WTC11 (cell line): ENCODE measurements at regions not wholly inside any gene's neighbourhood (a gene's known extent, or its start where the extent isn't known, plus 50 kb on each side); places are given as distances from the start of the nearest gene placed in this dataset.

Experiments used
- ATAC-seq: fragments of 200-7000 bp; cut with Tn5 transposase; 2 replicates; pipeline ENCODE4 v1.10.0; 2021; ENCODE audit warnings: mild to moderate bottlenecking, moderate library complexity
- CTCF ChIA-PET: fragments of 300-600 bp; sonication (Branson Sonifier 250); formaldehyde crosslinking; loops from one replicate; lab custom pipeline; 2021; ENCODE audit warnings: antibody characterized with exemption; lab: Charles Lee
- POLR2A ChIA-PET: fragments of 350-600 bp; sonication (Branson Sonifier 250); formaldehyde crosslinking; loops from one replicate; lab custom pipeline; 2021; ENCODE audit warnings: antibody characterized with exemption; lab: Charles Lee
- DNase-seq: peaks from one replicate; pipeline ENCODE4 v3.0.0; 2021; ENCODE audit warnings: low spot score
- H3K27ac Mint-ChIP-seq: 2 replicates; pipeline ENCODE4 v1.8.0; 2021; ENCODE audit warnings: mixed read lengths
- H3K27me3 Mint-ChIP-seq: 2 replicates; pipeline ENCODE4 v1.8.0; 2021; ENCODE audit warnings: low read depth, mild to moderate bottlenecking, moderate library complexity, mixed read lengths
- H3K36me3 Mint-ChIP-seq: 2 replicates; pipeline ENCODE4 v1.8.0; 2021; ENCODE audit warnings: mixed read lengths
- H3K4me1 Mint-ChIP-seq: 2 replicates; pipeline ENCODE4 v1.8.0; 2022; ENCODE audit warnings: mixed read lengths
- H3K4me3 Mint-ChIP-seq: 2 replicates; pipeline ENCODE4 v1.8.0; 2021; ENCODE audit warnings: mild to moderate bottlenecking, moderate library complexity, mixed read lengths
- H3K9me3 Mint-ChIP-seq: 2 replicates; pipeline ENCODE4 v1.8.0; 2021; ENCODE audit warnings: mixed read lengths
- CREB1 ChIP-seq: sonication (generic); formaldehyde crosslinking; IDR thresholded peaks from 2 replicates; pipeline ENCODE4 v1.8.0; 2023; ENCODE audit warnings: mild to moderate bottlenecking, missing genetic modification reagents
- ESRRA ChIP-seq: sonication (generic); formaldehyde crosslinking; IDR thresholded peaks from 2 replicates; pipeline ENCODE4 v1.8.1; 2022; ENCODE audit warnings: mild to moderate bottlenecking, missing genetic modification reagents, borderline replicate concordance
- ETV6 ChIP-seq: sonication (generic); formaldehyde crosslinking; IDR thresholded peaks from 2 replicates; pipeline ENCODE4 v1.8.1; 2022; ENCODE audit warnings: mild to moderate bottlenecking, missing genetic modification reagents
- GABPB1 ChIP-seq: sonication (generic); formaldehyde crosslinking; IDR thresholded peaks from 2 replicates; pipeline ENCODE4 v1.8.1; 2023; ENCODE audit warnings: mild to moderate bottlenecking, missing genetic modification reagents
- GRHL2 ChIP-seq: fragments of 250-450 bp; sonication (Bioruptor Pico); IDR thresholded peaks from 2 replicates; pipeline ENCODE4 v1.8.0; 2022; ENCODE audit warnings: mild to moderate bottlenecking, moderate library complexity; ENCODE audit not compliant: insufficient replicate concordance, severe bottlenecking
- JUN ChIP-seq: sonication (generic); formaldehyde crosslinking; IDR thresholded peaks from 2 replicates; pipeline ENCODE4 v1.8.0; 2023; ENCODE audit warnings: mild to moderate bottlenecking, missing genetic modification reagents
- NFATC4 ChIP-seq: fragments of 250-450 bp; sonication (Bioruptor Pico); IDR thresholded peaks from 2 replicates; pipeline ENCODE4 v1.9.0; 2021; ENCODE audit warnings: mild to moderate bottlenecking
- RELA ChIP-seq: sonication (generic); formaldehyde crosslinking; IDR thresholded peaks from 2 replicates; pipeline ENCODE4 v1.8.1; 2022; ENCODE audit warnings: missing genetic modification reagents, mild to moderate bottlenecking, borderline replicate concordance
- SMAD3 ChIP-seq: sonication (generic); formaldehyde crosslinking; IDR thresholded peaks from 2 replicates; pipeline ENCODE4 v1.8.0; 2022; ENCODE audit warnings: missing genetic modification reagents, mild to moderate bottlenecking, borderline replicate concordance
- SMAD4 ChIP-seq: sonication (generic); formaldehyde crosslinking; IDR thresholded peaks from 2 replicates; pipeline ENCODE4 v1.8.0; 2022; ENCODE audit warnings: mild to moderate bottlenecking, missing genetic modification reagents
- TP53 ChIP-seq: sonication (generic); formaldehyde crosslinking; IDR thresholded peaks from 2 replicates; pipeline ENCODE4 v1.8.1; 2023; ENCODE audit warnings: mild to moderate bottlenecking, missing genetic modification reagents
- ZNF121 ChIP-seq: sonication (generic); formaldehyde crosslinking; IDR thresholded peaks from 2 replicates; pipeline ENCODE4 v1.8.0; 2023; ENCODE audit warnings: missing genetic modification reagents
- ZNF317 ChIP-seq: sonication (generic); formaldehyde crosslinking; IDR thresholded peaks from 2 replicates; pipeline ENCODE4 v1.8.1; 2023; ENCODE audit warnings: low read depth, mild to moderate bottlenecking, moderate library complexity, missing genetic modification reagents, borderline replicate concordance
- ZNF423 ChIP-seq: fragments of 250-450 bp; sonication (Bioruptor Pico); IDR thresholded peaks from 2 replicates; pipeline ENCODE4 v2.1.2; 2022; ENCODE audit warnings: mild to moderate bottlenecking, moderate library complexity
- TF ChIP-seq, protein P1 (sequence below): fragments of 250-450 bp; sonication (Bioruptor Pico); conservative IDR thresholded peaks from 2 replicates; pipeline ENCODE4 v1.9.0; 2021; ENCODE audit warnings: mild to moderate bottlenecking
- TF ChIP-seq, protein P2 (sequence below): sonication (generic); formaldehyde crosslinking; IDR thresholded peaks from 2 replicates; pipeline ENCODE4 v1.8.0; 2022; ENCODE audit warnings: mild to moderate bottlenecking, missing genetic modification reagents
- TF ChIP-seq, protein P3 (sequence below): sonication (generic); formaldehyde crosslinking; IDR thresholded peaks from 2 replicates; pipeline ENCODE4 v1.8.0; 2022; ENCODE audit warnings: mild to moderate bottlenecking, missing genetic modification reagents
- TF ChIP-seq, protein P4 (sequence below): sonication (generic); formaldehyde crosslinking; IDR thresholded peaks from 2 replicates; pipeline ENCODE4 v1.8.0; 2022; ENCODE audit warnings: mild to moderate bottlenecking, missing genetic modification reagents

DNA sequence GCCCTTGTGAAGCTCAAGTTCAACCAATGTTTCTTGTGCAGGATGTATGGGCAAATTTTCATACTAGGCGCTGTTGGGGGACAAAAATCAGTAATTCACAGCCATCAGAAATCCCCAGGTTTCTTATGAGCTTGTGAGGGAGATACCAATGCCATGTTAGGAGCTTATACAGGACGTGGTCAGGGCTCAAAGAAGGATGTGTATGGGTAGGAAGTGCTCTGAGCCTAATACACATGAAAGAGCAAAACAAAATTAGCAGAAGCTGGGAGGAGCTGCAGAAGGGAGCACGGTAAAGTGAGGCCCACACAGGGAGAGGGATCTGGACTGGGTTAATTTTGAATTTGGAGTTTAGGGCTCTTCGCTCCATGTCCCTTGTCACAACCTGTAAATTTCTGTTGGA, 114.6 kb upstream of the MAP3K1 start:
- Mint-ChIP-seq H3K9me3 (no peaks in the 10 kb centered on the region), H3K27ac (no peak overlapping the region), H3K27me3 (no peaks in the 10 kb centered on the region), H3K36me3 (no peaks in the 10 kb centered on the region), H3K4me1 (peaks cover 39% of the 10 kb centered on the region), H3K4me3 (no peak overlapping the region)
- POLR2A ChIA-PET = interaction anchor here (0.6 kb wide), 1 partner anchor 60 kb away, joined by 3 read pairs; no protein-coding TSS in a partner anchor
- DNase-seq (no peak), ATAC-seq (no peak)
- CTCF ChIA-PET = no interaction called here
- TF ChIP-seq TP53 (CRISPR knock-in tag) = no peak
- TF ChIP-seq ESRRA (CRISPR knock-in tag) = no peak
- no peak for TF ChIP-seq JUN (CRISPR knock-in tag)
- no peak for TF ChIP-seq NFATC4 (CRISPR knock-in tag)
- TF ChIP-seq, protein P1, sequence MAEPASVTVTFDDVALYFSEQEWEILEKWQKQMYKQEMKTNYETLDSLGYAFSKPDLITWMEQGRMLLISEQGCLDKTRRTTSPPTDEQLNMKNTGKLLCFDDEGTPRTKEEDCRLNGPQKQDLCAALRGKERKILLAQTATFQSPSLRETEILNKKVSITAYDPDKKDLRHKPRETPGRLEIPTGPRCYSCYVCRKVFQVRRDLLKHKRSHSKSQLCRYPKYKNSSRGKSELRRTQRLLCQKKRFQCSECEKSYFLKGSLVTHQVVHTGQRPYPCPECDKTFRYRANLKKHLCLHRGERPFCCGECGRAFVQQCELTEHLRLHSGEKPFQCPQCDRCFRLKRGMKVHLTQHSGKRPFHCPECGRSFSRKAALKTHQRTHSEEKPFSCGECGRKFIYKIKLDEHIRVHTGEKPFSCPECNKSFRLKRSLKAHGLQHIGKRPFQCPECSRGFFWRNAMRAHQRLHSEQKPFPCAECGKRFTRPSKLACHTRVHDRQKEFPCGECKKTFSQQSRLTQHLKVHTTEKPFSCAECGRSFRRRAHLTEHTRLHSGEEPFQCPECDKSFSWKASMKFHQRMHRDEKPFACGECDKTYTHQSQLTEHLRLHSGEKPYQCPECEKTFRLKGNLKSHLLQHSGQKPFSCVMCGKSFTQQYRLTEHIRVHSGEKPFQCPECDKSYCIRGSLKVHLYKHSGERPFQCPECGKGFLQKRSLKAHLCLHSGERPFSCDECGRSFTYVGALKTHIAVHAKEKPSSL (CRISPR knock-in tag) = no peak
- TF ChIP-seq RELA (CRISPR knock-in tag) = no peak
- no peak for TF ChIP-seq ZNF423
- TF ChIP-seq, protein P2, sequence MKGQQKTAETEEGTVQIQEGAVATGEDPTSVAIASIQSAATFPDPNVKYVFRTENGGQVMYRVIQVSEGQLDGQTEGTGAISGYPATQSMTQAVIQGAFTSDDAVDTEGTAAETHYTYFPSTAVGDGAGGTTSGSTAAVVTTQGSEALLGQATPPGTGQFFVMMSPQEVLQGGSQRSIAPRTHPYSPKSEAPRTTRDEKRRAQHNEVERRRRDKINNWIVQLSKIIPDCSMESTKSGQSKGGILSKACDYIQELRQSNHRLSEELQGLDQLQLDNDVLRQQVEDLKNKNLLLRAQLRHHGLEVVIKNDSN (CRISPR knock-in tag) = no peak
- no peak for TF ChIP-seq SMAD4 (CRISPR knock-in tag)

DNA sequence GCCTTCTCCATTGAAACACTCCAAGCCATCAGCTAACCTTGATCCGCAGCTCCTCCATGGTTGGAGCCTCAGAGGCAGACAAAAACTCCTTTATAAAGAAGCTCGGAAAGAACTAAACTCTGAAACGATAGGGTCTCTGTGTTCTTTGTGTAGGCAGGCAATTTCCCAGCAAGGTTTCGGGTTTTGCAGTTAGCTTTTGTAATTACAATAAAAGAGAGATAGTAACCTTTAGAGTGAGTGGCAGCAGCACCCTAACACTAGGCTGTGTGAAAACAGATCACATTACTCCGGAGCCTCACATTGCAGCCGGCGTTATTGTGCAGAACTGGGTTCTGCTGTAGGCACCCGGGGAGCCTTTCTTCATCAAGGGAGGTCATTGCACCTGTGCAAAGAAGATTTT, 115.8 kb upstream of the MAP3K1 start:
- peak overlapping the region; percentile 73; the same call in 1 of the 2 replicates for H3K27ac Mint-ChIP-seq
- TF ChIP-seq ZNF317 = no peak
- no peak for TF ChIP-seq GABPB1 (CRISPR knock-in tag)
- TF ChIP-seq, protein P3, sequence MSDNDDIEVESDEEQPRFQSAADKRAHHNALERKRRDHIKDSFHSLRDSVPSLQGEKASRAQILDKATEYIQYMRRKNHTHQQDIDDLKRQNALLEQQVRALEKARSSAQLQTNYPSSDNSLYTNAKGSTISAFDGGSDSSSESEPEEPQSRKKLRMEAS = no peak
- no peak for TF ChIP-seq SMAD3 (CRISPR knock-in tag)
- no peak for TF ChIP-seq CREB1 (CRISPR knock-in tag)
- TF ChIP-seq, protein P4, sequence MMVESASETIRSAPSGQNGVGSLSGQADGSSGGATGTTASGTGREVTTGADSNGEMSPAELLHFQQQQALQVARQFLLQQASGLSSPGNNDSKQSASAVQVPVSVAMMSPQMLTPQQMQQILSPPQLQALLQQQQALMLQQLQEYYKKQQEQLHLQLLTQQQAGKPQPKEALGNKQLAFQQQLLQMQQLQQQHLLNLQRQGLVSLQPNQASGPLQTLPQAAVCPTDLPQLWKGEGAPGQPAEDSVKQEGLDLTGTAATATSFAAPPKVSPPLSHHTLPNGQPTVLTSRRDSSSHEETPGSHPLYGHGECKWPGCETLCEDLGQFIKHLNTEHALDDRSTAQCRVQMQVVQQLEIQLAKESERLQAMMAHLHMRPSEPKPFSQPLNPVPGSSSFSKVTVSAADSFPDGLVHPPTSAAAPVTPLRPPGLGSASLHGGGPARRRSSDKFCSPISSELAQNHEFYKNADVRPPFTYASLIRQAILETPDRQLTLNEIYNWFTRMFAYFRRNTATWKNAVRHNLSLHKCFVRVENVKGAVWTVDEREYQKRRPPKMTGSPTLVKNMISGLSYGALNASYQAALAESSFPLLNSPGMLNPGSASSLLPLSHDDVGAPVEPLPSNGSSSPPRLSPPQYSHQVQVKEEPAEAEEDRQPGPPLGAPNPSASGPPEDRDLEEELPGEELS (CRISPR knock-in tag) = no peak
- no peak for TF ChIP-seq GRHL2 (CRISPR knock-in tag)
- TF ChIP-seq ETV6 = no peak
- no peak for TF ChIP-seq ZNF121 (CRISPR knock-in tag)
- TF ChIP-seq JUN (CRISPR knock-in tag) = no peak
- TF ChIP-seq, all 79 proteins: peak for 0
- Mint-ChIP-seq H3K4me1 (peaks cover 29% of the 10 kb centered on the region), H3K27me3 (no peaks in the 10 kb centered on the region), H3K36me3 (no peaks in the 10 kb centered on the region), H3K4me3 (no peak overlapping the region), H3K9me3 (no peaks in the 10 kb centered on the region)
- ATAC-seq (peak; percentile 33; the same call in 1 of the 2 replicates), DNase-seq (no peak)
- POLR2A ChIA-PET = no interaction called here
- CTCF ChIA-PET = interaction anchor here (0.9 to 1.3 kb wide), 2 partner anchors 219 to 429 kb away, joined by 3 to 4 read pairs; no protein-coding TSS in a partner anchor
